DND-41 (cell line): ENCODE measurements at regions not wholly inside any gene's neighbourhood (a gene's known extent, or its start where the extent isn't known, plus 50 kb on each side); places are given as distances from the start of the nearest gene placed in this dataset.

ENCODE experiments used
- EZH2 ChIP-seq: IDR thresholded peaks from 3 replicates; pipeline ENCODE4 v1.6.1; 2012; ENCODE audit warnings: borderline replicate concordance, low read depth, mild to moderate bottlenecking, moderate library complexity, low read length, inconsistent platforms; ENCODE audit not compliant: severe bottlenecking
- TF ChIP-seq, protein P1 (sequence below): IDR thresholded peaks from 2 replicates; pipeline ENCODE4 v1.5.1; 2012; ENCODE audit warnings: borderline replicate concordance, low read length, moderate library complexity, mild to moderate bottlenecking; ENCODE audit not compliant: poor library complexity, severe bottlenecking; ENCODE audit errors: extremely low read depth

DNA sequence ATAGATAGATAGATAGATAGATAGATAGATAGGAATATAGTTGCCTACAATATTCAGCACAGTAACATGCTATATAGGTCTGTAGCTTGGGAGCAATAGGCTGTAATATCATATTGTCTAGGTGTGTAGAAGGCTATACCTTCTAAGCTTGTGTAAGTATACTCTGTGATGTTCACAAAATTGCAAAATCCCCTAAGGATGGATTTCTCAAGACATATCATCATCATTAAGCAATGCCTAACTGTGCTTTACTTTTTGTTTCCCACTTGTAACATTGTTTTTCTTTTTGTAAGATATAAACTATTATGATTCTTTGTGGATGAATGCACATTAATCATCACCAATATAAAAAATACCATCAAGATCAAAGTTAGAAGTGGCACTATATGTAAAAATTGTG lies 1905.6 kb downstream of the NCAM2 start:
- TF ChIP-seq, protein P1, sequence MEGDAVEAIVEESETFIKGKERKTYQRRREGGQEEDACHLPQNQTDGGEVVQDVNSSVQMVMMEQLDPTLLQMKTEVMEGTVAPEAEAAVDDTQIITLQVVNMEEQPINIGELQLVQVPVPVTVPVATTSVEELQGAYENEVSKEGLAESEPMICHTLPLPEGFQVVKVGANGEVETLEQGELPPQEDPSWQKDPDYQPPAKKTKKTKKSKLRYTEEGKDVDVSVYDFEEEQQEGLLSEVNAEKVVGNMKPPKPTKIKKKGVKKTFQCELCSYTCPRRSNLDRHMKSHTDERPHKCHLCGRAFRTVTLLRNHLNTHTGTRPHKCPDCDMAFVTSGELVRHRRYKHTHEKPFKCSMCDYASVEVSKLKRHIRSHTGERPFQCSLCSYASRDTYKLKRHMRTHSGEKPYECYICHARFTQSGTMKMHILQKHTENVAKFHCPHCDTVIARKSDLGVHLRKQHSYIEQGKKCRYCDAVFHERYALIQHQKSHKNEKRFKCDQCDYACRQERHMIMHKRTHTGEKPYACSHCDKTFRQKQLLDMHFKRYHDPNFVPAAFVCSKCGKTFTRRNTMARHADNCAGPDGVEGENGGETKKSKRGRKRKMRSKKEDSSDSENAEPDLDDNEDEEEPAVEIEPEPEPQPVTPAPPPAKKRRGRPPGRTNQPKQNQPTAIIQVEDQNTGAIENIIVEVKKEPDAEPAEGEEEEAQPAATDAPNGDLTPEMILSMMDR, result no peak
- TF ChIP-seq EZH2, result no peak
